WTC11 (cell line): ENCODE measurements at regions not wholly inside any gene's neighbourhood (a gene's known extent, or its start where the extent isn't known, plus 50 kb on each side); places are given as distances from the start of the nearest gene placed in this dataset.

Experiments
- ATF1 ChIP-seq: sonication (generic); formaldehyde crosslinking; IDR thresholded peaks from 2 replicates; pipeline ENCODE4 v1.8.1; 2023; ENCODE audit warnings: mild to moderate bottlenecking, moderate library complexity, missing genetic modification reagents
- CREB1 ChIP-seq: sonication (generic); formaldehyde crosslinking; IDR thresholded peaks from 2 replicates; pipeline ENCODE4 v1.8.0; 2023; ENCODE audit warnings: mild to moderate bottlenecking, missing genetic modification reagents
- CTCF ChIP-seq: fragments of 200-600 bp; IDR thresholded peaks from 2 replicates; pipeline ENCODE4 v1.8.0; 2022; ENCODE audit warnings: antibody characterized with exemption
- E2F4 ChIP-seq: sonication (generic); formaldehyde crosslinking; IDR thresholded peaks from 2 replicates; pipeline ENCODE4 v1.8.1; 2022; ENCODE audit warnings: low read depth, mild to moderate bottlenecking, moderate library complexity, missing genetic modification reagents, borderline replicate concordance
- FOXP1 ChIP-seq: sonication (generic); formaldehyde crosslinking; IDR thresholded peaks from 2 replicates; pipeline ENCODE4 v1.8.0; 2022; ENCODE audit warnings: missing genetic modification reagents, mild to moderate bottlenecking, moderate library complexity, borderline replicate concordance
- MYBL2 ChIP-seq: sonication (generic); formaldehyde crosslinking; IDR thresholded peaks from 2 replicates; pipeline ENCODE4 v1.8.1; 2023; ENCODE audit warnings: mild to moderate bottlenecking, moderate library complexity, missing genetic modification reagents
- NR2C2 ChIP-seq: sonication (generic); formaldehyde crosslinking; IDR thresholded peaks from 2 replicates; pipeline ENCODE4 v1.8.0; 2022; ENCODE audit warnings: mild to moderate bottlenecking, missing genetic modification reagents
- TCF7 ChIP-seq: sonication (generic); formaldehyde crosslinking; IDR thresholded peaks from 2 replicates; pipeline ENCODE4 v1.8.0; 2022; ENCODE audit warnings: mild to moderate bottlenecking, low read depth, missing genetic modification reagents, moderate library complexity
- ZBTB21 ChIP-seq: sonication (generic); formaldehyde crosslinking; IDR thresholded peaks from 2 replicates; pipeline ENCODE4 v1.8.1; 2023; ENCODE audit warnings: mild to moderate bottlenecking, missing genetic modification reagents, borderline replicate concordance
- TF ChIP-seq, protein P1 (sequence below): sonication (generic); formaldehyde crosslinking; IDR thresholded peaks from 2 replicates; pipeline ENCODE4 v1.8.1; 2023; ENCODE audit warnings: mild to moderate bottlenecking, missing genetic modification reagents
- TF ChIP-seq, protein P2 (sequence below): sonication (generic); formaldehyde crosslinking; IDR thresholded peaks from 2 replicates; pipeline ENCODE4 v1.8.0; 2023; ENCODE audit warnings: missing genetic modification reagents
- TF ChIP-seq, protein P3 (sequence below): sonication (generic); formaldehyde crosslinking; IDR thresholded peaks from 2 replicates; pipeline ENCODE4 v1.8.0; 2022; ENCODE audit warnings: mild to moderate bottlenecking, missing genetic modification reagents

GRCh38 chr6:164243012-164243610, 828.6 kb downstream of the QKI start:
- TF ChIP-seq, protein P1, sequence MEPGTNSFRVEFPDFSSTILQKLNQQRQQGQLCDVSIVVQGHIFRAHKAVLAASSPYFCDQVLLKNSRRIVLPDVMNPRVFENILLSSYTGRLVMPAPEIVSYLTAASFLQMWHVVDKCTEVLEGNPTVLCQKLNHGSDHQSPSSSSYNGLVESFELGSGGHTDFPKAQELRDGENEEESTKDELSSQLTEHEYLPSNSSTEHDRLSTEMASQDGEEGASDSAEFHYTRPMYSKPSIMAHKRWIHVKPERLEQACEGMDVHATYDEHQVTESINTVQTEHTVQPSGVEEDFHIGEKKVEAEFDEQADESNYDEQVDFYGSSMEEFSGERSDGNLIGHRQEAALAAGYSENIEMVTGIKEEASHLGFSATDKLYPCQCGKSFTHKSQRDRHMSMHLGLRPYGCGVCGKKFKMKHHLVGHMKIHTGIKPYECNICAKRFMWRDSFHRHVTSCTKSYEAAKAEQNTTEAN (CRISPR knock-in tag): no peak
- TF ChIP-seq CTCF: no peak
- TF ChIP-seq E2F4 (CRISPR knock-in tag): no peak
- TF ChIP-seq, protein P2, sequence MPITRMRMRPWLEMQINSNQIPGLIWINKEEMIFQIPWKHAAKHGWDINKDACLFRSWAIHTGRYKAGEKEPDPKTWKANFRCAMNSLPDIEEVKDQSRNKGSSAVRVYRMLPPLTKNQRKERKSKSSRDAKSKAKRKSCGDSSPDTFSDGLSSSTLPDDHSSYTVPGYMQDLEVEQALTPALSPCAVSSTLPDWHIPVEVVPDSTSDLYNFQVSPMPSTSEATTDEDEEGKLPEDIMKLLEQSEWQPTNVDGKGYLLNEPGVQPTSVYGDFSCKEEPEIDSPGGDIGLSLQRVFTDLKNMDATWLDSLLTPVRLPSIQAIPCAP: no peak
- TF ChIP-seq MYBL2 (CRISPR knock-in tag): no peak
- TF ChIP-seq, protein P3, sequence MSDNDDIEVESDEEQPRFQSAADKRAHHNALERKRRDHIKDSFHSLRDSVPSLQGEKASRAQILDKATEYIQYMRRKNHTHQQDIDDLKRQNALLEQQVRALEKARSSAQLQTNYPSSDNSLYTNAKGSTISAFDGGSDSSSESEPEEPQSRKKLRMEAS: no peak
- TF ChIP-seq TCF7 (CRISPR knock-in tag): no peak
- no peak for TF ChIP-seq CREB1 (CRISPR knock-in tag)
- no peak for TF ChIP-seq ZBTB21 (CRISPR knock-in tag)
- TF ChIP-seq FOXP1 (CRISPR knock-in tag): no peak
- TF ChIP-seq ATF1 (CRISPR knock-in tag): no peak
- TF ChIP-seq NR2C2 (CRISPR knock-in tag): no peak
